ENCODE measurements at regions not wholly inside any gene's neighbourhood (a gene's known extent, or its start where the extent isn't known, plus 50 kb on each side); places are given as distances from the start of the nearest gene placed in this dataset.

- TF ChIP-seq BACH1 (IDR thresholded peaks at IDR 0.05; ENCODE audit: low read length) (no peak), POLR2A (IDR thresholded peaks at IDR 0.05; ENCODE audit: control extremely low read depth in 1 of 2, low read depth in 2 of 2, low read length in 2 of 2) (no peak), HDAC6 (IDR thresholded peaks at IDR 0.05; ENCODE audit: low read depth, low read length) (no peak)
Measured at GRCh38 chr20:39988991-39989390, 700.0 kb downstream of the MAFB start.
